ENCODE measurements at regions not wholly inside any gene's neighbourhood (a gene's known extent, or its start where the extent isn't known, plus 50 kb on each side); places are given as distances from the start of the nearest gene placed in this dataset.

DNA sequence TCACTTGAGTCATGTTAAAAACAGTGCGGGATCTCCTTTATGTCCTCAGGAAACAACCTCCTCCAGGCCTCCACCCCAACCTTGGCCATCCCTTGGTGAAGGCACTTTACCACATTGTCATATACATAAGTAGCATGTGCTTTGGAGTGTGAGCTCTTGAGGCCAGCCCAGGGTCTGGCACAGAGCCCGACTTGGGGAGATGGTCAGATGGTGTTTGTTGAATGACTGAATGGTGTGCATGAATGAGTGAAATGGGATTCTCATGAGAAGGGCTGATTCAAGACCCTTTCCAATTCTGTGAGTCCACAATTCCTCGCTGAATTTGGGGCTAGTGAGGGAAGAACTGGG lies 52.9 kb upstream of the DLK1 start:
- no peak for DNase-seq (ENCODE audit: low read depth, low spot score)

DNA sequence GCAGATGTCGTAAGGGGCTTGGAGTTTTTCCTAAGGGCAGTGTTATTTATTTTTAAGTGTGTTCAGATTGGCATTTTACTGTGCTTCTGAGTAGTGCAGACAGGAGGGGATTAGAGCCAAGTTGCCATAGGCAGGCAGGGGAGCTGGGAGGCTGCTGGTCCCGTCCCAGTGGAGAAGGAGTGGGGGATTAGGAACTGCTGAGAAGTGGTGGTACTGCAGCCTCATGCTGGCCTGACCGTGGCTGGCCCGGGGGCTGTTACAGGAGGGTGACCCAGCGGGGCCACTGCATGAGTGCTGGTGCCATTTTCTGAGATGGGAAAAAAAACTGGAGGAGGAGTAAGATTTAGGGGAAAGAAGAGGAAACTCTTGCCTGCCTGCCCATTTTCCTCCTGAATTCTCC lies 52.3 kb upstream of the DLK1 start:
- no peak for DNase-seq (ENCODE audit: low read depth, low spot score)

DNA sequence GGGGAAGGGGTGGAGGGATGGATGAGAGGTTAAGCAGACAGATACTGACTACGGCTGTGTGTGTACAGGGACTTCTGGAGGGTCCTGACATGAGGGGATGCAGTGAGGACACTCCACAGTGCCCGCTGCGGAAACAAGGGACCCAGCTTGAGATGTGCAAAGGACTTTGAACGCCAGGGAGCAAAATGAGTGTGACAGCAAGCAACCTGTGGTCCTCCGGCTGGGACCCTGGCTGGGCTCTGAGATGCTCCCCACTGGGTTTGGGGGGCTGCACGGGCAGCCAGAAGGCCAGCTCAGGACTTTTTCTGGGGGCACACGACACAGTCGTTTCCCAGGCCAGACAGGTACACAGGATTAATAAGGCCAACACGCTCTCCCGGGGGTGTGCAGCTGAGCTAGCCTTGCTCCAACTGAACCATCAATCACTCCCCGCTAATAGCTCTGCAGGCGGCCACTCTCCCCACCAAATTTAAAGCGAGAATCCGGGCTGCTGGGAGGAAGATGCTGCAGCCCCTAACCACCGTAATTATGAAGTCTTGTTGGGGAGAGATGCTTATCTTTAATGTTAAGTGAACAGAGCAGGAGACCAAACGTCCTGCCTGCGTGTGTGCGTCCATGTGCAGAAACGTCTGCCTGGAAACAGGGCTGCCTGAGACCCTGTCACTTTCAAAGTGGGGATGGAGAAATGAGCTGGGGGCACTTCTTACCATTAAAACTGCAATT lies 51.6 kb upstream of the DLK1 start:
- no peak for DNase-seq (ENCODE audit: low read depth, low spot score)

GRCh38 chr14:100675699-100676684 lies 50.7 kb upstream of the DLK1 start:
- DNase-seq (ENCODE audit: low read depth, low spot score): no peak
